ENCODE measurements at regions not wholly inside any gene's neighbourhood (a gene's known extent, or its start where the extent isn't known, plus 50 kb on each side); places are given as distances from the start of the nearest gene placed in this dataset.

- no peak overlapping the region for H3K4me3 ChIP-seq (ENCODE audit: low read length)
- no peak overlapping the region for H3K9ac ChIP-seq (ENCODE audit: low read depth, low read length)
- no peaks in the 10 kb centered on the region for H3K36me3 ChIP-seq (ENCODE audit: insufficient read depth, low read length)
- H3K4me2 ChIP-seq (ENCODE audit: low read length): no peak overlapping the region
- no peaks in the 10 kb centered on the region for H3K4me1 ChIP-seq (ENCODE audit: control insufficient read depth, insufficient read depth, low read length)
- no peaks in the 10 kb centered on the region for H3K27me3 ChIP-seq (ENCODE audit: control insufficient read depth, insufficient read depth, low read length)
- no peaks in the 10 kb centered on the region for H3K9me3 ChIP-seq (replicated peaks; ENCODE audit: low read length)
These were observed 134.8 kb upstream of the GIMD1 start for GRCh38 chr4:106503116-106504050.

DNA sequence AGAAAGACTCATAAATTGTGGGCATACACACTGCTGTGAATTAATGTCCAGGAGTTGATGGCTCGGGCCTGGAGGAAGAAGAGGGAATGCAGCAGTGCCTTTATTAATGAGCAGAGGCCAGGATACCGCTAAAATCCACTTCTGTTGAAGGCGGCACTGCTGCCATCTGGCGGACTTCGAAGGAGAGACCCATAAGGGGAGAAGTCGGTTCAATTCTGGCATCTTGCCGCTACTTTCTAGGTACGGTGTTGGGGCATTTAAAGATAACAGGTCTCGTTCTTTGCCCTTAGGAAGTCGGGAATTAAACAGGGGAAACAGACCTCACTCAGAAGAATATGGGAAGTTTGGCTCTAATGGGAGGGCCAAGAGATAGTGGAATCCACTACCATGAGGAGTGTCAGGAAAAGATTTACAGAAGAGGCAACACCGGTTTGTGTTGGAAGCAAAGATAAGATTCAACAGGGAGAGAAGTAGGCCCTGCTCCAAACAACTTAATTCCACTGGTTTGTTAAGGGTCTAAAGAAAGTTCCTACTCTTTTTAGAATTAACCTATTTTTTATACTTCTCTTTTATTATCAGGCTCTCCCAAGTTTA is 133.6 kb upstream of the GIMD1 start:
- no peaks in the 10 kb centered on the region for H3K36me3 ChIP-seq (ENCODE audit: insufficient read depth, low read length)

GRCh38 chr4:106497271-106497670 is 128.7 kb upstream of the GIMD1 start:
- Histone ChIP-seq H3K9me3 (replicated peaks; ENCODE audit: low read length) (no peaks in the 10 kb centered on the region), H3K9ac (ENCODE audit: low read depth, low read length) (no peak overlapping the region), H3K4me1 (ENCODE audit: control insufficient read depth, insufficient read depth, low read length) (peaks cover 4% of the 10 kb centered on the region), H3K27me3 (ENCODE audit: control insufficient read depth, insufficient read depth, low read length) (no peaks in the 10 kb centered on the region), H3K4me3 (ENCODE audit: low read length) (no peak overlapping the region), H3K36me3 (ENCODE audit: insufficient read depth, low read length) (no peaks in the 10 kb centered on the region), H3K4me2 (ENCODE audit: low read length) (no peak overlapping the region)

More for the DNA sequence above, 133.6 kb upstream of the GIMD1 start:
- H3K4me3 ChIP-seq (ENCODE audit: low read length): no peak overlapping the region
- no peaks in the 10 kb centered on the region for H3K9me3 ChIP-seq (replicated peaks; ENCODE audit: low read length)
- H3K27me3 ChIP-seq (ENCODE audit: control insufficient read depth, insufficient read depth, low read length): no peaks in the 10 kb centered on the region
- H3K4me1 ChIP-seq (ENCODE audit: control insufficient read depth, insufficient read depth, low read length): peaks cover 4% of the 10 kb centered on the region
- H3K4me2 ChIP-seq (ENCODE audit: low read length): peak overlapping the region; percentile 32
- H3K9ac ChIP-seq (ENCODE audit: low read depth, low read length): no peak overlapping the region

DNA sequence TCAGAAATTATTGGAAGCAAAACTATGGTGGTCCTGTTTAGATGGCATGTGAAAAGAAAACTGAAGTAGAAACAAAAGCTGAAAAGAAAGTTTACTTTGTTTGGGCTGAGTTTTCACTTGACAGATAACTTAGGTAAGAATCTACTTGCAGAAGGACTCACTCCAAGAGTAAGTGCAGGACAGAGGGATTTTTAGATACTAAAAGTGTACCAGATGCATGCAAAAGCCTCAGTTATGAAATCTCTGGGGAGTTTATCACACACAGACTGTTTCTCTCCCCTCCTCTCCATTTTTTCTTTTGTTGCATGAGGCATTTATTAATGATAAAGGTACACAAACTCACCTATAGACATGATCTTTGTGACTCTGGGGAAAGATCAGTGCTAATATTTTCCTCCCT is 127.5 kb upstream of the GIMD1 start:
- H3K4me1 ChIP-seq (ENCODE audit: control insufficient read depth, insufficient read depth, low read length): peaks cover 4% of the 10 kb centered on the region
- H3K36me3 ChIP-seq (ENCODE audit: insufficient read depth, low read length): no peaks in the 10 kb centered on the region
- H3K9ac ChIP-seq (ENCODE audit: low read depth, low read length): no peak overlapping the region
- H3K9me3 ChIP-seq (replicated peaks; ENCODE audit: low read length): no peaks in the 10 kb centered on the region
- no peak overlapping the region for H3K4me2 ChIP-seq (ENCODE audit: low read length)
- H3K27me3 ChIP-seq (ENCODE audit: control insufficient read depth, insufficient read depth, low read length): no peaks in the 10 kb centered on the region
- H3K4me3 ChIP-seq (ENCODE audit: low read length): no peak overlapping the region

GRCh38 chr4:106495476-106495875 is 126.9 kb upstream of the GIMD1 start:
- no peak overlapping the region for H3K4me3 ChIP-seq (ENCODE audit: low read length)
- no peaks in the 10 kb centered on the region for H3K9me3 ChIP-seq (replicated peaks; ENCODE audit: low read length)
- H3K36me3 ChIP-seq (ENCODE audit: insufficient read depth, low read length): no peaks in the 10 kb centered on the region
- no peak overlapping the region for H3K4me2 ChIP-seq (ENCODE audit: low read length)
- no peak overlapping the region for H3K9ac ChIP-seq (ENCODE audit: low read depth, low read length)
- H3K4me1 ChIP-seq (ENCODE audit: control insufficient read depth, insufficient read depth, low read length): peaks cover 4% of the 10 kb centered on the region
- H3K27me3 ChIP-seq (ENCODE audit: control insufficient read depth, insufficient read depth, low read length): no peaks in the 10 kb centered on the region

DNA sequence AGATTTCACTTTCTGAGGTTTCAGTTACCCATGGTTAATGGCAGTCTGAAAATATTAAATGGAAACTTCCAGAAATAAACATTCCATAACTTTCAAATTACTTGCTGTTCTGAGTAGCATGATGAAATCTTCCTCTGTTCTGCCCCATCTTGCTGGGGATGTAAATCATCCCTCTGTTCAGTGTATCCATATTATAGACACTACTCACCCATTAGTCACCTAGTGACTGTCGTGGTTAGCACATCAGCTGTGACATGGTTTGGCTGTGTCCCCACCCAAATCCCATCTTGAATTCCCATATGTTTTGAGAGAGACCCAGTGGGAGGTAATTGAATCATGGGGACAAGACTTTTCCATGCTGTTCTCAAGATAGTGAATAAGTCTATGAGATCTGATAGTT is 125.5 kb upstream of the GIMD1 start:
- Histone ChIP-seq H3K4me2 (ENCODE audit: low read length) (no peak overlapping the region), H3K36me3 (ENCODE audit: insufficient read depth, low read length) (no peaks in the 10 kb centered on the region), H3K4me1 (ENCODE audit: control insufficient read depth, insufficient read depth, low read length) (peaks cover 4% of the 10 kb centered on the region), H3K27me3 (ENCODE audit: control insufficient read depth, insufficient read depth, low read length) (no peaks in the 10 kb centered on the region), H3K4me3 (ENCODE audit: low read length) (no peak overlapping the region), H3K9ac (ENCODE audit: low read depth, low read length) (no peak overlapping the region), H3K9me3 (replicated peaks; ENCODE audit: low read length) (no peaks in the 10 kb centered on the region)

DNA sequence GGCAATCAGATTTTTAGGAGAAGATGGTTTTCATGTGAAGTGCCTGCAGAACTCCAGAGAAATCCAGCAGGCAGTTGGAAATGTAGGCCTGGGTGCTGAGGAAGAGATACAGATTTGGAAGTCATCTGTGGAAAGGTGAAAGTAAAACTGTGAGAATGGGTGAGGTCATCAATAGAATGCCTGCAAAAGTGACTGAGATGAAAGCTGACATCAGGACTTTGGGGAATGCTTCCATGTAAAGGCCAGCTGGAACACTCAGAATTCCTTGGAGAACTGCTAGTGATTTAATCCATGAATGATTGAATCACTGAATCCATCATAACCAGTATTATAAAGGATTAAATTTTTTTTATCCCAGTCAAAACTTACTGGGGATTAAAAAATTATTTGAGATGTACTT is 124.5 kb upstream of the GIMD1 start:
- Histone ChIP-seq H3K4me2 (ENCODE audit: low read length) (no peak overlapping the region), H3K9ac (ENCODE audit: low read depth, low read length) (no peak overlapping the region), H3K9me3 (replicated peaks; ENCODE audit: low read length) (no peaks in the 10 kb centered on the region), H3K4me1 (ENCODE audit: control insufficient read depth, insufficient read depth, low read length) (peaks cover 4% of the 10 kb centered on the region), H3K36me3 (ENCODE audit: insufficient read depth, low read length) (no peaks in the 10 kb centered on the region), H3K27me3 (ENCODE audit: control insufficient read depth, insufficient read depth, low read length) (no peaks in the 10 kb centered on the region), H3K4me3 (ENCODE audit: low read length) (no peak overlapping the region)

- H3K4me1 ChIP-seq (ENCODE audit: control insufficient read depth, insufficient read depth, low read length): no peaks in the 10 kb centered on the region
- H3K36me3 ChIP-seq (ENCODE audit: insufficient read depth, low read length): no peaks in the 10 kb centered on the region
- no peaks in the 10 kb centered on the region for H3K9me3 ChIP-seq (replicated peaks; ENCODE audit: low read length)
- H3K4me3 ChIP-seq (ENCODE audit: low read length): no peak overlapping the region
- no peak overlapping the region for H3K9ac ChIP-seq (ENCODE audit: low read depth, low read length)
- H3K4me2 ChIP-seq (ENCODE audit: low read length): no peak overlapping the region
- no peaks in the 10 kb centered on the region for H3K27me3 ChIP-seq (ENCODE audit: control insufficient read depth, insufficient read depth, low read length)
These were observed 118.0 kb upstream of the GIMD1 start for GRCh38 chr4:106486533-106486932.

DNA sequence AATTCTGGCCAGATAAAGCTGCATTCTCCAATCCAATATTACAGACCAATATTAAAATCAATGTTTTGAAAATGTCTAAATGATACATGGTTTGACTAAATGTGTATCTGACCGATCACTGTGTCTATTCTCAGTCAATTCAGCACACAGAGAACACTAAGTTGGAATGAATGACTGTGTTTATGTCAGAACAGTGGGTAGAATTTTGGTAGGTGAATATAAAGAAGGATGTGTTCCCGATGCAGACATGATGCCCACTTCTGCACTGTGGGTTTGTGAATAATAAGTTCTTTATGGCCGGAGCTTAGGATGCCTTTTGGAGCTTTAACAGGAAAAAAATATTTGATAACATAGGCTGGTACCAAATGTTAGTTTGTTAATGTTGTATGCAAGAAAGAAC is 113.2 kb upstream of the GIMD1 start:
- Histone ChIP-seq H3K27me3 (ENCODE audit: control insufficient read depth, insufficient read depth, low read length) (no peaks in the 10 kb centered on the region), H3K9ac (ENCODE audit: low read depth, low read length) (no peak overlapping the region), H3K4me3 (ENCODE audit: low read length) (no peak overlapping the region), H3K9me3 (replicated peaks; ENCODE audit: low read length) (no peaks in the 10 kb centered on the region), H3K4me1 (ENCODE audit: control insufficient read depth, insufficient read depth, low read length) (no peaks in the 10 kb centered on the region), H3K4me2 (ENCODE audit: low read length) (no peak overlapping the region), H3K36me3 (ENCODE audit: insufficient read depth, low read length) (no peaks in the 10 kb centered on the region)

DNA sequence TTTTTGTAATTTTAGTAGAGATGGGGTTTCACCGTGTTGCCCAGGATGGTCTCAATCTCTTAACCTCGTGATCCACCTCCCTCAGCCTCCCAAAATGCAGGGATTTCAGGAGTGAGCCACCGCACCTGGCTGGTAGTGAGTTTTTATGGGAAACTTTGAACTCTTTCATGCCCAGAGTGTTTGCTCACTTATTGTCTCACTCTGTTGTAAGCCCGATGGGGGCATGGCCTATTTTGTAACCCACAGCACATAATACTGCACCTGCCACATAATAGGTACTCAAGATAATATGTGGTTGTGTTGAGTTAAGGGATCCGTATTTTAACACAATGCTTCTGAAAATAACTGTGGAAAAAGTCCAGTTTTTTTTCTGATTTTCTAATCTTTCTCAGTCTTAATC is 109.6 kb upstream of the GIMD1 start:
- Histone ChIP-seq H3K36me3 (ENCODE audit: insufficient read depth, low read length) (no peaks in the 10 kb centered on the region), H3K4me2 (ENCODE audit: low read length) (no peak overlapping the region), H3K9ac (ENCODE audit: low read depth, low read length) (no peak overlapping the region), H3K4me3 (ENCODE audit: low read length) (no peak overlapping the region), H3K27me3 (ENCODE audit: control insufficient read depth, insufficient read depth, low read length) (no peaks in the 10 kb centered on the region), H3K9me3 (replicated peaks; ENCODE audit: low read length) (no peaks in the 10 kb centered on the region), H3K4me1 (ENCODE audit: control insufficient read depth, insufficient read depth, low read length) (no peaks in the 10 kb centered on the region)

DNA sequence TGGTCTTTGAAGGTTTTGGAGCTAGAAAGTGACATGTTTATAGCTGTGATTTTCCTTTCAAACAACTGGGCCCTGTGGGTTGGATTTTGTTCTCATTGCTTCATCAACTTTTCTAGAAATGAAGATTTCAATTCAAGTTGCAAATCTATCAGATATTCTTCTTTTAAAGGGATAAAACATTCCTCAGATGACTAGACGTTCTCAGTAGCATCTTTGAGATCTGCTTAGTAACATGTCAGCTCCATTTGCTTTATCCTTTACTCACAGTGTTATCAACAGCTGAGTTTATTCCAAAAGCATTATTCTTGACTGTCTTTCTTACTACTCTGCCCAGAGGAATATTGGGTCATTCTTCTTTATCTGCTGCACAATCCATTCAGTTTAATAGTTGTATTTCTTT is 108.2 kb upstream of the GIMD1 start:
- H3K9ac ChIP-seq (ENCODE audit: low read depth, low read length): no peak overlapping the region
- no peaks in the 10 kb centered on the region for H3K4me1 ChIP-seq (ENCODE audit: control insufficient read depth, insufficient read depth, low read length)
- H3K9me3 ChIP-seq (replicated peaks; ENCODE audit: low read length): no peaks in the 10 kb centered on the region
- H3K4me3 ChIP-seq (ENCODE audit: low read length): no peak overlapping the region
- no peak overlapping the region for H3K4me2 ChIP-seq (ENCODE audit: low read length)
- H3K27me3 ChIP-seq (ENCODE audit: control insufficient read depth, insufficient read depth, low read length): no peaks in the 10 kb centered on the region
- H3K36me3 ChIP-seq (ENCODE audit: insufficient read depth, low read length): no peaks in the 10 kb centered on the region

GRCh38 chr4:106473515-106473914 is 104.9 kb upstream of the GIMD1 start:
- Histone ChIP-seq H3K4me3 (ENCODE audit: low read length) (no peak overlapping the region), H3K4me1 (ENCODE audit: control insufficient read depth, insufficient read depth, low read length) (no peaks in the 10 kb centered on the region), H3K9ac (ENCODE audit: low read depth, low read length) (no peak overlapping the region), H3K27me3 (ENCODE audit: control insufficient read depth, insufficient read depth, low read length) (no peaks in the 10 kb centered on the region), H3K9me3 (replicated peaks; ENCODE audit: low read length) (no peaks in the 10 kb centered on the region), H3K4me2 (ENCODE audit: low read length) (no peak overlapping the region), H3K36me3 (ENCODE audit: insufficient read depth, low read length) (no peaks in the 10 kb centered on the region)
